ENCODE measurements at regions not wholly inside any gene's neighbourhood (a gene's known extent, or its start where the extent isn't known, plus 50 kb on each side); places are given as distances from the start of the nearest gene placed in this dataset.
"Not testable (repeated sequence)": the region's sequence is repeated elsewhere in the genome, so short reads cannot be mapped to it uniquely, and the experiment has no call there.

DNA sequence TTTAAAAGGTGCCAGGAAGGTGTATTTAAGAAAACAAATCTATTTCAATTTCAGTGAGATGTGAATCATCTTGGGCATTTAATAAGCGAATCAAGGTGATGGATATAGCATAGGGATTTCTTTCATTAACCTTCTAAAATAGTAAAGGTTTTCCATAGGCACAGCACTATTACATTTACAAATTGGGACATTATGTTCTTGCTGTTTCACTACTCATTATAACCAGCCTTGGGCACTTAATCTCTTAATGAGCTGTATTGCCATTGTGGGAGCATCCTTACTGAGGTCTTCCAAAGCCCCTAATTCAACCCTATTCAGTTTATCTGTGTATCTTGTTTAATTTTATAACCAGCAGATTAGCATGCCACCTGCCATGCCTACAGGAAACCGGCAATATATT lies 1305.5 kb downstream of the CDH12 start:
- H3K9me3 ChIP-seq (replicated peaks; ENCODE audit: low read length); H3K27me3 ChIP-seq (ENCODE audit: control insufficient read depth, insufficient read depth, low read length); H3K4me2 ChIP-seq (ENCODE audit: low read length); H3K9ac ChIP-seq (ENCODE audit: low read depth, low read length); H3K36me3 ChIP-seq (ENCODE audit: insufficient read depth, low read length); H3K4me3 ChIP-seq (ENCODE audit: low read length); H3K4me1 ChIP-seq (ENCODE audit: control insufficient read depth, insufficient read depth, low read length): not testable (repeated sequence)

DNA sequence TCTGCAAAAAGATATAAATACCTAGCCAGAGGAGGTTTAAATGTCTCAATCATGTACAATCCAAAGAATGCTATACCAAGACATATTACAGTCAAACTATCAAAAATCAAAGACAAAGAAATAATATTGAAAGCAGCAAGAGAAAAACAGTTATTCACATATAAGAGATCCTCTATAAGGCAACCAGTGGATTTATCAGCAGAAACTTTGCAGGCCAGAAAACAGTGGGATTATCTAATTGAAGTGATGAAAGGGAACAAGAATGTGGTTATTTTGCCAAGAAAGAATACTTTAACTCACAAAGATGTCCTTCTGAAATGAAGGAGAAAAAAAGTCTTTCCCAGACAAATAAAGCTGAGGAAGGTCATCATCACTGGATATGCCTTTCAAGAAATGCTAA lies 1318.0 kb downstream of the CDH12 start:
- H3K9me3 ChIP-seq (replicated peaks; ENCODE audit: low read length); H3K4me2 ChIP-seq (ENCODE audit: low read length); H3K36me3 ChIP-seq (ENCODE audit: insufficient read depth, low read length); H3K9ac ChIP-seq (ENCODE audit: low read depth, low read length); H3K4me1 ChIP-seq (ENCODE audit: control insufficient read depth, insufficient read depth, low read length); H3K4me3 ChIP-seq (ENCODE audit: low read length); H3K27me3 ChIP-seq (ENCODE audit: control insufficient read depth, insufficient read depth, low read length): not testable (repeated sequence)

DNA sequence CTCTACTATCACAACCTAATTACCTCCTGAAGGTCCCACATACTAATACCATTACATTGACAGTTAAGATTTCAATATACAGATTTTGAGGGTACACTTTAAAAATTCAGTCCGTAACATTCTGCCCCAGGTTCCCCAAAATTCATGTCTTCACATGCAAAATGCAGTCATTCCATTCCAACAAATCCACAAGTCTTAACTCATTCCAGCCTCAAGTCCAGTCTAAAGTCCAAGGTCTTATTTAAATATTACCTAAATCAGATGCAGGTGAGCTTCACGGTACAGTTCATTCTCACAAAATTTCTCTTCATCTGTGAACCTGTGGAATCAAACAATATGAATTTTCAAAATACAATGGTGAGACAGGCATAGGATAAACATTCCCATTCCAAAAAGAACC lies 1332.0 kb downstream of the CDH12 start:
- H3K9me3 ChIP-seq (replicated peaks; ENCODE audit: low read length); H3K27me3 ChIP-seq (ENCODE audit: control insufficient read depth, insufficient read depth, low read length); H3K9ac ChIP-seq (ENCODE audit: low read depth, low read length); H3K4me2 ChIP-seq (ENCODE audit: low read length); H3K4me1 ChIP-seq (ENCODE audit: control insufficient read depth, insufficient read depth, low read length); H3K4me3 ChIP-seq (ENCODE audit: low read length); H3K36me3 ChIP-seq (ENCODE audit: insufficient read depth, low read length): not testable (repeated sequence)

DNA sequence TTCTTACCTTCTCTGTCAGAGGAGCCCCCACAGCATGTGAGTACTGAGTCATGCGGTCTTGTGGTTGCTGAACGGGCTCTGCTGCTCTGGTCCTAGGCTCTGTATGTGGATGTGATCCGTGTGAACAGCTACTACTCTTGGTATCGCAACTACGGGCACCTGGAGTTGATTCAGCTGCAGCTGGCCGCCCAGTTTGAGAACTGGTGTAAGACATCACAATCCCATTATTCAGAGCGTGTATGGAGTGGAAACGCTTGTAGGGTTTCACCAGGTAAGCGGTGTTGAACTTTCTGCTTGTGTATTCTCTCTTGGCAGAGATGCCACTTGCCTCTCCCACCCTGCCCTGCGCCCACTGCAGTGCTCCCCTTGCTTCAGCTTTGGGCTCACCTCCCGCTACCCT lies 1356.2 kb downstream of the CDH12 start:
- H3K27me3 ChIP-seq (ENCODE audit: control insufficient read depth, insufficient read depth, low read length); H3K4me3 ChIP-seq (ENCODE audit: low read length); H3K4me1 ChIP-seq (ENCODE audit: control insufficient read depth, insufficient read depth, low read length); H3K9me3 ChIP-seq (replicated peaks; ENCODE audit: low read length); H3K9ac ChIP-seq (ENCODE audit: low read depth, low read length); H3K36me3 ChIP-seq (ENCODE audit: insufficient read depth, low read length); H3K4me2 ChIP-seq (ENCODE audit: low read length): not testable (repeated sequence)

DNA sequence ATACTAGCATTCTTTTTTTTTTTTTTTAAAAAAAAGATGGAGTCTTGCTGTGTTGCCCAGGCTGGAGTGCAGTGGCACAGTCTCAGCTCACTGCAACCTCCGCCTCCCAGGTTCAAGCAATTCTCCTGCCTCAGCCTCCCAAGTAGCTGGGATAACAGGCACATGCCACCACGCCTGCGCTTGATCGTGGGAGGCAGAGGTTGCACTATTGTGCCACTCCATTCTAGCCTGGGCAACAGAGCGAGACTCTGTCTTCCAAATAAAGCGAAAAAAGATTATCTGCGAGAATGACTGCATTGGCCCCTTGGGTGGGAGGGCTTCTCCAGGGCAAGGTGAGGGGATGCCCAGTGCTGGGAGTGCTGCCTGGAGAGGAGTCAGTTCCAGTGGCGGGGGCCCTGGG lies 1357.1 kb downstream of the CDH12 start:
- H3K9ac ChIP-seq (ENCODE audit: low read depth, low read length); H3K36me3 ChIP-seq (ENCODE audit: insufficient read depth, low read length); H3K4me3 ChIP-seq (ENCODE audit: low read length); H3K4me2 ChIP-seq (ENCODE audit: low read length); H3K9me3 ChIP-seq (replicated peaks; ENCODE audit: low read length); H3K4me1 ChIP-seq (ENCODE audit: control insufficient read depth, insufficient read depth, low read length); H3K27me3 ChIP-seq (ENCODE audit: control insufficient read depth, insufficient read depth, low read length): not testable (repeated sequence)

DNA sequence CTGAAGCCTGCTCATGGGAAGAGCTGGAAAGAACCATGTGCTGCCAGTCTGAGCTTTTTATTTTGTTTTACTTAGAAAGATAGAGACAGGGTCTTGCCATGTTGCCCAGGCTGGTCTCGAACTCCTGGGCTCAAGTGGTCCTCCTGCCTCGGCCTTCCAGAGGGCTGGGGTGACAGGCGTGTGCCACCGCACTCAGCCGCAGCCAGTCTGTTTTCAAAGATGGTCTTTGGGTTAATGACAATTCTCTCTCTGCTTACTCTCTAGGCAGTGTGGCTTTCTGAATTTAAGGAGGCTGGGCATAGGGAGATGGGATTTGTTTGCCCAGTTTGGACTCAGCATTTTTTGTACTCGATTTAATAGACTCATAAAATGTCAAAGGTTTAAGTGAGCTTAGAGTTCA lies 1357.9 kb downstream of the CDH12 start:
- not testable (repeated sequence) for H3K36me3 ChIP-seq (ENCODE audit: insufficient read depth, low read length); H3K4me1 ChIP-seq (ENCODE audit: control insufficient read depth, insufficient read depth, low read length); H3K4me2 ChIP-seq (ENCODE audit: low read length); H3K4me3 ChIP-seq (ENCODE audit: low read length); H3K27me3 ChIP-seq (ENCODE audit: control insufficient read depth, insufficient read depth, low read length); H3K9me3 ChIP-seq (replicated peaks; ENCODE audit: low read length); H3K9ac ChIP-seq (ENCODE audit: low read depth, low read length)

DNA sequence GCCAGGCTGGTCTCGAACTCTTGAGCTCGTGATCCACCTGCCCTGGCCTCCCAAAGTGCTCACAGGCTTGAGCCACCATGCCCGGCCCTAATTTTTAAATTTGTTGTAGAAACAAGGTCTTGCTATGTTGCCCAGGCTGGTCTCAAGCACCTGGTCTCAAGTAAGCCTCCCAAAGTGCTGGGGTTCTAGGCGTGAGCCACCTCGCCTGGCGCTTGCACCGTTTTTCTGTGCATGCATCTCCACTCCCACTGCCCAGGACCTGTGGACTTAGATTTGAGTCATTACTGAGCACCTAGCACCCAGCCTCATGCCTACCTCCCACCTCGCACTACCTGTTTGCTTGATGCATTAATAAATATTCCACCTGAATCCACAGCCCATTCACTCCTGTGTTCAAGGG lies 1359.1 kb downstream of the CDH12 start:
- not testable (repeated sequence) for H3K4me1 ChIP-seq (ENCODE audit: control insufficient read depth, insufficient read depth, low read length); H3K4me3 ChIP-seq (ENCODE audit: low read length); H3K4me2 ChIP-seq (ENCODE audit: low read length); H3K9ac ChIP-seq (ENCODE audit: low read depth, low read length); H3K36me3 ChIP-seq (ENCODE audit: insufficient read depth, low read length); H3K9me3 ChIP-seq (replicated peaks; ENCODE audit: low read length); H3K27me3 ChIP-seq (ENCODE audit: control insufficient read depth, insufficient read depth, low read length)

DNA sequence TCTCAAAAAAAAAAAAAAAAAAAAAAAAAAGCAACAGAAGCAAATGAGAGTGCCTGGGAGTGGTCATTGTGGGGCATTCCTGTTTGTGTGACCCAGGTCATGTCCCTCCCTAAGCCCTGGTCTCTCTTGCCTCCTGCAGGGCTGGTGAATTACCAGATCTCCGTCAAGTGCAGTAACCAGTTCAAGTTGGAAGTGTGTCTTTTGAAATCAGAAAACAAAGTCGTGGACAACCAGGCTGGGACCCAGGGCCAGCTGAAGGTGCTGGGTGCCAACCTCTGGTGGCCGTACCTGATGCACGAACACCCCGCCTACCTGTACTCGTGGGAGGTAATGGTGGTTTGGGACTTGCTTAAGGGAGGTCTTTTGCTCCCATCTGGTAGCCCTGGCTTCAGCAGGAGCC lies 1362.0 kb downstream of the CDH12 start:
- not testable (repeated sequence) for H3K27me3 ChIP-seq (ENCODE audit: control insufficient read depth, insufficient read depth, low read length); H3K4me1 ChIP-seq (ENCODE audit: control insufficient read depth, insufficient read depth, low read length); H3K4me2 ChIP-seq (ENCODE audit: low read length); H3K9me3 ChIP-seq (replicated peaks; ENCODE audit: low read length); H3K9ac ChIP-seq (ENCODE audit: low read depth, low read length); H3K4me3 ChIP-seq (ENCODE audit: low read length); H3K36me3 ChIP-seq (ENCODE audit: insufficient read depth, low read length)

DNA sequence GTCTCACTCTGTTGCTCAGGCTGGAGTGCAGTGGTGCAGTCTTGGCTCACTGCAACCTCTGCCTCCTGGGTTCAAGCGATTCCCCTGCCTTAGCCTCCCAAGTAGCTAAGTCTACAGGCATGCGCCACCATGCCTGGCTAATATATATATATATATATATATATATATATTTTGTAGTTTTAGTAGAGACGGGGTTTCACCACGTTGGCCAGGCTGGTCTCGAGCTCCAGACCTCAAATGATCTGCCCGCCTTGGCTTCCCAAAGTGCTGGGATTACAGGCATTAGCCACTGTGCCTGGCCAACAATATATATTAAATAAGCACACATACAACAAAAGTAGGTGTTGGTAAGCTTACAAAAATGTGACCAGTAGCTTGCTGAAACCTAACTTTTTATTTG lies 1364.3 kb downstream of the CDH12 start:
- H3K9me3 ChIP-seq (replicated peaks; ENCODE audit: low read length); H3K36me3 ChIP-seq (ENCODE audit: insufficient read depth, low read length); H3K4me2 ChIP-seq (ENCODE audit: low read length); H3K4me3 ChIP-seq (ENCODE audit: low read length); H3K4me1 ChIP-seq (ENCODE audit: control insufficient read depth, insufficient read depth, low read length); H3K27me3 ChIP-seq (ENCODE audit: control insufficient read depth, insufficient read depth, low read length); H3K9ac ChIP-seq (ENCODE audit: low read depth, low read length): not testable (repeated sequence)

DNA sequence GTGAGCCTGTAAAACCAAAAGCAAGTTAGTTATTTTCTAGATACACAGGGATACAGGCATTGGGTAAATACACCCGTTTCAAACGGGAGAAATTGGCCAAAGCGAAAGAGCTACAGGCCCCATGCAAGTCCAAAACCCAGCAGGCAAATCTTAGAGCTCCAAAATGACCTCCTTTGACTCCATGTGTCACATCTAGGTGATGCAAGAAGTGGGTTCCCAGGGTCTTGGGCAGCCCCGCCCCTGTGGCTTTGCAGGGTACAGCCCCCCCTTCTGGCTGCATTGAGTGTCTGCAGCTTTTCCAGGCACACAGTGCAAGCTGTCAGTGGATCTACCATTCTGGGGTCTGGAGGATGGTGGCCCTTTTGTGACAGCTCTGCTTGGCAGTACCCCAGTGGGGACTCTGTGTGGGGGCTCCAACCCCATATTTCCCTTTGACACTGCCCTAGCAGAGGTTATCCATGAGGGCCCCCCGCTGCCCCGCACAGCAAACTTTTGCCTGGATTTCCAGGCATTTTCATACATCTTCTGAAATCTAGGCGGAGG lies 1367.6 kb downstream of the CDH12 start:
- H3K36me3 ChIP-seq (ENCODE audit: insufficient read depth, low read length); H3K27me3 ChIP-seq (ENCODE audit: control insufficient read depth, insufficient read depth, low read length); H3K4me1 ChIP-seq (ENCODE audit: control insufficient read depth, insufficient read depth, low read length); H3K4me3 ChIP-seq (ENCODE audit: low read length); H3K9ac ChIP-seq (ENCODE audit: low read depth, low read length); H3K4me2 ChIP-seq (ENCODE audit: low read length); H3K9me3 ChIP-seq (replicated peaks; ENCODE audit: low read length): not testable (repeated sequence)

DNA sequence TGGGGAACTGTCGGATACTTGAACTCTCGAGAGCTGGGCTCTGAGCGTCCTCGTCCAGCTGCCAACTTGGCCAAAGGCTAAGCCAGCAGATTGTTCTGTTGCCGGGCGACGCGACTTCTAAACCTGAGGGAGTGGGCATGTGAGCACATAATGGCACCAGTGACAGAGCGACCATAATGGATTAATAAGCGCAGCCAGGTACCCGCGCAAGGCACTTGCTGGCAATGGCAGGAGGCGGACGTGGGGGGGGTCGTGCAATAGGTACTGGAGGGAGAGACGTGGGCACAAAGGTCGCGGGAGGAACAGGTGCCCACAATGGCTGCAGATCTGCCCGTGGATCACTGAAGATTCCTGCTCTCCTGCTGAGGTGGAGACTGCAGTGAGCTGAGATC lies 1368.7 kb downstream of the CDH12 start:
- H3K36me3 ChIP-seq (ENCODE audit: insufficient read depth, low read length); H3K4me2 ChIP-seq (ENCODE audit: low read length); H3K9ac ChIP-seq (ENCODE audit: low read depth, low read length); H3K4me1 ChIP-seq (ENCODE audit: control insufficient read depth, insufficient read depth, low read length); H3K4me3 ChIP-seq (ENCODE audit: low read length); H3K27me3 ChIP-seq (ENCODE audit: control insufficient read depth, insufficient read depth, low read length); H3K9me3 ChIP-seq (replicated peaks; ENCODE audit: low read length): not testable (repeated sequence)

DNA sequence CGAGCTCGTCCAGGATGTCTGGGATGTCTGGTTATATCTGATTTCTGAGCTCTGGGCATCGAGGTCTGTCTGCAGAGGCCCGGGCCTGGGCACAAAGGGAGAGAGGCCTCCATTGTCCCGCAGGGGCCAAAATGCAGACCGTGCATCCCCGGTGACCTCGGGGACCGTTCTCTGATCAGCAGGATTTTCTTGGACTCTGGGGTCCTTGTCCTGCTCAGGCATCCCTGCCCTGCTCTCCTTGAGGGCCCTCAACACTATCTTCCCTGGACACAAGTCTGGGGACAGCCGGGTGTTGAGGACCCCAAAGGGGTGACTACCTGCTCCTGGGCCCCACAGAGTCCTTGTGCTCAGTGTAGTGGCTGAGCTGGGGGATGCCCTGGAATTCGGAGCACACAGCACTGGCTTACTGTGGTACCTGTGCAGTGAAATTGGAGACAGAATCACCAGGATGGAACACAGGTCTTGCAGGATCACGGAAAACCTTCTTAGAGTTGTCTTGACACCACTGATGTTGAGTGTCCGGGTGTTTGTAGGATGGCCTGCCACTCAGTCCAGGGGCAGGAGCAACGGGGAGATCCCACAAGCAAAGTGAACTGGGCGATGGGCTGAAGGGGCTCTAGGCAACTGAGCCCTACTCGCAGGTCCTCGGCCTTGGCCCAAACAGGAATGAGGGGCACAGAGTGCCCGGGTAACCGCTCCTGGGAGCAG lies 1369.2 kb downstream of the CDH12 start:
- not testable (repeated sequence) for H3K9me3 ChIP-seq (replicated peaks; ENCODE audit: low read length); H3K9ac ChIP-seq (ENCODE audit: low read depth, low read length); H3K4me2 ChIP-seq (ENCODE audit: low read length); H3K36me3 ChIP-seq (ENCODE audit: insufficient read depth, low read length); H3K4me1 ChIP-seq (ENCODE audit: control insufficient read depth, insufficient read depth, low read length); H3K4me3 ChIP-seq (ENCODE audit: low read length); H3K27me3 ChIP-seq (ENCODE audit: control insufficient read depth, insufficient read depth, low read length)
